Breast epithelium (tissue), 3 donors: ENCODE measurements at regions not wholly inside any gene's neighbourhood (a gene's known extent, or its start where the extent isn't known, plus 50 kb on each side); places are given as distances from the start of the nearest gene placed in this dataset.

Source experiments
- CTCF ChIP-seq, 3 donors: fragments of 450-650 bp; IDR thresholded peaks; one replicate each; pipeline ENCODE4 v1.5.1; 2016 to 2017; ENCODE audit warnings: antibody characterized with exemption in 3 of 3, mild to moderate bottlenecking in 3 of 3, moderate library complexity in 3 of 3
- POLR2A ChIP-seq: fragments of 450-650 bp; IDR thresholded peaks from one replicate; pipeline ENCODE4 v1.6.1; 2016; ENCODE audit warnings: antibody characterized with exemption, mild to moderate bottlenecking, moderate library complexity
- POLR2AphosphoS5 ChIP-seq, 3 donors: sonication (generic); formaldehyde crosslinking; IDR thresholded peaks; one replicate each; pipeline ENCODE4 v1.6.1; 2017; ENCODE audit warnings: antibody characterized with exemption in 3 of 3

DNA sequence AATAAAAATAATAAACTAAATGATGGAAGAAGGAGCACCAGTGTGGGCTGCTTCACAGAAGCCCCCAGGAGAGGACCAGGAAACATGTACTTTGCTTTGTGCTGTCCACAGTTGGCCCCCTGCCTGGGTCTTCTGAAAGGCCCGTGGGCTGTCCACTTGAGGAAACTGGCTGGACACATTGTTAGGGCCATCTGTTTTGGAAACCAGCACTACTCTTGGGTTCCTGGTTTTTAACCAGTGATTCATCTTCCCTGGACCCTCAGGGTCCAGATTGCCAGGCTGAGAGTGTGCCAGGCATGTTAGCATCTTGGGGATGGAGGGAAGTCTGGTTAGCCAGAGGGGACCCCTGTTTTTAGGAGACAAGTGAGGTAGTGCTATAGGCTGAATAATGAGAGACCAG, 297.2 kb upstream of the C2CD4B start:
- TF ChIP-seq CTCF (IDR thresholded peaks at IDR 0.05) (no peak), POLR2A (no peak), POLR2AphosphoS5 (IDR thresholded peaks at IDR 0.05) (no peak)
